HG02610 (cell line): ENCODE measurements at regions not wholly inside any gene's neighbourhood (a gene's known extent, or its start where the extent isn't known, plus 50 kb on each side); places are given as distances from the start of the nearest gene placed in this dataset.
"Not testable (repeated sequence)": the region's sequence is repeated elsewhere in the genome, so short reads cannot be mapped to it uniquely, and the experiment has no call there.

Source experiments
- ATAC-seq: cut with Tn5 transposase; IDR thresholded peaks from one replicate; pipeline ENCODE4 v1.9.1; 2021; ENCODE audit warnings: mild to moderate bottlenecking, moderate library complexity; ENCODE audit not compliant: unreplicated experiment

DNA sequence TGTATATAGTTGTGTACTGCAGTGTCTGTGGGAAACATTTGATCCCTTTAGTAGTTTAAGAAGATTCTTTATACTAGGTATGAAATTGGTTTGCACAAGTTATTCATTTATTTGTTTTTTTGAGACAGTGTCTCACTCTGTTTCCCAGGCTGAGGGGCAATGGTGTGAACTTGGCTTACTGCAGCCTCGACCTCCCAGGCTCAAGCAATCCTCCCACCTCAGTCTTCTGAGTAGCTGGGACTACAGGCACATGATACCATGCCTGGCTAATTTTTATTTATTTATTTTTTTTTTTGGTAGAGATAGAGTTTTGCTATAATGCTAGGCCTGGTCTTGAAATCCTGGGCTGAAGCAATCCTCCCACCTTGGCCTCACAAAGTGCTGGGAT lies 209.4 kb downstream of the RASSF9 start:
- ATAC-seq: no peak

DNA sequence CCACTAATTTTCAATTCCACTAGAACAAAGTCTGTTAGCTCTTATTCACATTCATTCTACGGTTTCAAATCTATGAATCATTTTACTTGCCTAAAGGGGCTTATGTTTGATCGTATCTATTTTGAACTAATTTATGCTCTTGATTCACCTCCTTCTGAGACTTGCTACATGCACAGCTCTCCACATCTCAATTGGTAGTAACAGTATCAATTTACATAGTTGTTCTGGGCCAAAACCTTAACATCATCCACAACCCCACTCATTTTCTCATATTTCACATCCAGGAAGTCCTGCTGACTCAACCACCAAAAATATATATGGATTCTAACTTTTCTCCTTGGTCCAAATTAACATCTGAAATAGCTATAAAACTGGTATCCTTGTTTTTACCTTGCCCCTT lies 208.6 kb downstream of the RASSF9 start:
- ATAC-seq: no peak

DNA sequence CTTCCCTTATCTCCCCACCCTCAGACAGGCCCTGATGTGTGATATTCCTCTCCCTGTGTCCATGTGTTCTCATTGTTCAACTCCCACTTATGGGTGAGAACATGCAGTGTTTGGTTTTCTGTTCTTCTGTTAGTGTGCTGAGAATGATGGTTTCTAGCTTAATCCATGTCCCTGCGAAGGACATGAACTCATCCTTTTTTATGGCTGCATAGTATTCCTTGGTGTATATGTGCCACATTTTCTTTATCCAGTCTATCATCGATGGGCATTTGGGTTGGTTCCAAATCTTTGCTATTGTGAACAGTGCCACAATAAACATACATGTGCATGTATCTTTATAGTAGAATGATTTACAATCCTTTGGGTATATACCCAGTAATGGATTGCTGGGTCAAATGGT lies 207.6 kb downstream of the RASSF9 start:
- not testable (repeated sequence) for ATAC-seq

DNA sequence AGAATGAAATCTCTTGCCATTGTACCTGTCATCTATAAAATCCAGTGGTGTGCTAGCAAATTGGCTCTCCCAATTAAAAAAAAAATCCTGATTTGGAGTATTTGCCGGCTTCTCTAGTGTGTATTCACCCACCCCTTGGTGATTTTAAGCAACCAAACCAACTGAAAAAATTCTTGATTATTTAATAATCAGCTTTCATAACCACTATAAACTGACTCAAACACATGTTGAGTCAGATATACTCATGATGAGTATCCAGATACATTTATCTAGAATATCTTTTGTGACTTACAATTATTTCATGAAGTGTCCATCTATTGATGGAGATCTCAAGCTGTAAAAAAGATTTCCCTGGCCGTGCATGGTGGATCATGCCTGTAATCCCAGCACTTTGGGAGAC lies 205.4 kb downstream of the RASSF9 start:
- ATAC-seq: no peak

DNA sequence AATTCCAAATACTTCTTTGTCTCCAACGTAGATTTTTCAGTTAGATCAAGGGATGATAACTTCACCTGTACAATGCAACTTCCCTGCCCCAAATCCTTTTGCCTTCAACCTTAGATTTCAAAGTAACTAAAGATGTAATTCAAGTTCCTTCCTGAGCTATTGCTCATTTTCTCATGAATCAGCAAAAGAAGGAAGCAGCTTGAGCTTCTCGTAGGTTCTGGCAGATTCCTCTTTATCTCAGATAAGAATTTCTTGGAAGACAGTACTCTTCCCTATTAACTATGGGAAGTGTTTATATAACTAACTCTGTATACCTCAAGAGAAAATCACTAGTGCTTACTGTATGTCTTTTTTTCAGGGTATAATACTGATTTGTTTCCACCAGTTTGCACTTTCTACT lies 203.8 kb downstream of the RASSF9 start:
- no peak for ATAC-seq

DNA sequence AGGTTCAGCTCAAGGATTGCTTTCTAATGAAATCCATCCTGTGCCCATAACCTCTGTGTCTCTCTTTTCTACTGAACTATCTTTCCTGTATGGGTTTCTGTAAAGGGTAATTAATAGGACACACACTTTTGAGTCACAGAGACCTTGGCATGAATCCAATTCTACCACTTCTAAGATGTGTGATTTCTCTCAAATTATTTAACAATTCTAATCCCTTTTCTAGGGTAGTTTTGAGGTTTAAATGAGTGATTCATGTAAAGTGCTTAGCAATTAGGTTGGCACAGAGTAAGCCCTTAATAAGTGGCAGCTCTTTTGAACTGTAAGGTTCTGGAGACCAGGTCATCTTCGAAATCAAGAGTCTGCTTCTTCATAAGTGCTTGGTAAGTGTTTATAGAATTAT lies 202.7 kb downstream of the RASSF9 start:
- no peak for ATAC-seq

DNA sequence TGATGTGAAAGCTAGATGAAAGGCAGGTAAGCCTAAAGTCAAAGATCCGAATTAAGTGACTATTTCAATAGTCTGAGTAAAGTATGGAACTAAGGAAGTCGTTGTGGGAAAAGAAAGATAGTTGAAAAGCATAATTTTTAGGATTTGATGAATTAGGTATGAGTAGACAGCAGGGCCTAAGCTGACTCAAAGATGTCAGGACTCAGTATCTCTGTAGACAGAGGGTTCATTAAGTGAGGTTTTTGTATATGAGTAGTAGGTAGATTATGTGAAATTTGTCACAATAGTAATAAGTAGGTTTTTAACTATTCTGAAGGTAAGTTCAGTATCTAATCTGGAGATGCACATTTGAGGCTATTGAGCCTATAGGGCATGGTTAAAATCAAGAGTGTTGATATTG lies 196.4 kb downstream of the RASSF9 start:
- no peak for ATAC-seq

DNA sequence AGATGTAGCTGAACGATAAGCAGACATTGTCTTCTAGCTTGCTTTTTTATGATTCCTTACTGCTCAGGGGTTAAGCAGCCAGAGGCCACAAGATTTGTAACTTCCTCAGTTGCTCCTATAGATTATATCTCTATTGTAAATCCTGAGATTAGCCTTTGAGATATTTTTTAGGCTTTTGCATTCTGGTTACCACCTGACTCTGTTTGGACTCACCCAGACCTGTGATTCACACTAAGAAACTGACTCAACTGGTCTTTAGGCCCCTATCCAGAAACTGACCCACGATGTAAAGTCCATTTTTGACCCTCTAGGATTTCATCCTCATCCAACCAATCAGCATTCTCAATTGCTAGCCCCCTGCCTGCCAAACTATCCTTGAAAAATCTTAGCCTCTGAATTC lies 194.4 kb downstream of the RASSF9 start:
- ATAC-seq: no peak

DNA sequence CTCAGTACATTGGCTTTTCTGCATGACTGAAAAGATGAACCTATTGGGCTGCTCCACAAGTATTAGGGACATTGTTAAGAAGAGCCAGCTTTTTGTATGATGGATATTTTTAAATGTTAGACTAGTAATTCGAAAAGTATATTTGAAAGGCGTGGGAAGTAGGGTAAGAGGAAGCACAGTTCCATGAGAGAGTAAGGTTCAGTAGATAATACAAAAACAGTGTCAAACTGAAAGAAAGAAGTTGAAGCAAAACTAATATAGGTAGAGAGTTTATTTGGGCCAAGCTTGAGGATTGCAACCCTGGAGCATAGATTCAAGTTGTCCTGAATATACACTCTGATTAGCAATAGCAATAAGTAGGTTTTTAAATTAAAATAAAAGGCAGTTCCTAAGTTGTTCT lies 193.9 kb downstream of the RASSF9 start:
- ATAC-seq: no peak

DNA sequence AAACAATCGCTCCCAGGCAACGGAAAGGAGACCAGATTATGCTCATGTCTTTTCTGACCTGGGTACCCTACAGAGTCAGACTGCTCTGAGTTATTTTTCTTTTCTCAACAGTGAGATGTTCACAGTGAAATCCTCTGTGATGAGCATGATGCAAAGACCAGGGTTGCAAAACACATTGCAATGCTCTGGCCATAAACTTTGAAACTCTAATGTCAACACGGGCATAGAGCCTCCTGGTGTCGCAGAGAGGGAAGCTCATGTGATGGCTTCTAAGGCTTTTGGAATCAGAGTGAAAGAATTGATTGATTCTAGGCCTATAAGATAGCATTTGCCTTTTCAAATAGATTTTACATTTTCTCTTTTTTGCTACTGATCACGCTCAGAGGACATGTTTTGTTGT lies 193.4 kb downstream of the RASSF9 start:
- ATAC-seq: no peak

DNA sequence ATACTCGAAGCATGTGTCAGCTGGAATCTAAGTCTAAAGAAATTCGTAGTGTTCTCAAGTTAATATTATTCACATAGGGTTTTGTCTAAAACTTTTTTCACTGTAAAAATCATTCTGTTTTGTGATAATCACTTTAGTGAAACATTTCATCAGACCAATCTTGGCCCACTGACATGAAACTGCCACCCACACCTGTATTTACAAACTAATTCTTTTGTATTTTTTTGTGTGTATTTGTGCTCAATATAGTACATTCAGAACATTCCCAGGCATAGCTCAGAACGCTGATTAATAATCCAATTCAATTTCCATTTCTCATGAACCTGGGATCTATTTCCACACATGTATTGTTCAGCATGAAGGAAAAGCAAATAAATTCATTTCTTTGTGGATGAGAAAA lies 191.7 kb downstream of the RASSF9 start:
- no peak for ATAC-seq

DNA sequence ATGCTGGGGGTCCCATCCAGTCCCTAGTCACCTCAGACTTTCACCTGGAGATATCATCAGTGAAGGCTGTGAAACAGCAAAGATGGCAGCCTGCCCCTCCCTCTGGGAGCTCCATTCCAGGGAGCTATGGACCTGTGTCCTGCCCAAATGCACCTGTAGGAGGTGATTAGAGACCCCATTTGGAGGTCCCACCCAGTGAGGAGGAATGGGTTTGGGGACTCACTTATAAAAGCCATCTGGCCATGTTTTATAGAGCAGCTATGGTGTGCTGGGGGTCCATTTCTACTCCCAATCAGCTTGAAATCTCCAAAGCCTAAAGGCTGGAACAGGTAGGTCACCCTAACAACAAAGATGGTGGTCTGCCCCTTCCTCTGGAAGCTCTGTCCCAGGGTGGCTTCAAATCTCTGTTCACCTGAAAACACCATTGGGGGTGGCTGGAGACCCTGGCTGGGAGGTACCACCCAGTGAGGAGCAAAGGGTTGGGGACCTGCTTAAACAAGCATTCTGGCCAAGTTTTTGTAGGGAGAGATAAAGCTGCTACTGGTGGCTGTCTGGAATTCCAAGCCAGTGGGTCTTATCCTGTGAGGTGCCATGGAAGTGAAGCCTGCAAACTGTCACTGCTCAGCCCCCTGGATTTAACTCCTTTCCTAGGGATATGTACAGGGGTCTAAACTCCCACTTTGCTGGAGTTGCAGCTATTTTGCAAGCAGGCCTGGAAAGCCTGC lies 182.3 kb downstream of the RASSF9 start:
- no peak for ATAC-seq

DNA sequence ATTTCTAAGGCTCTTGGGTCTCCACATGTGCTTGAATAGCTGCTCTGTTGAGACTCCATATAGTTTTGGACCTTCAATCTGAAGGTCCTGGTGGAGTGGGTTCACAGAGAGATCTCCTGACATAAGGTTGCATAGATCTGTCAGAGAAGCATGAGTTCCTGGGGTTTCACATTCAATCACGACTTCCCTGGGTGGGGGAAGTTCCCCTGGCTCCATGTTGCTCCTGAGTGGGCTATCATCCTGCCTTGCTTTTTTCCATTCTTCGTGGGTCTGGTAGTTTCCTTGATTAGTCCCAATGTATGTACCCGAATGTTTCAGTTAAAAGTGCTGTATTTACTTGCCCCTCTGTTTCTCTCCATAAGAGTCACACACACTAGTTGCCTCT lies 181.8 kb downstream of the RASSF9 start:
- no peak for ATAC-seq

DNA sequence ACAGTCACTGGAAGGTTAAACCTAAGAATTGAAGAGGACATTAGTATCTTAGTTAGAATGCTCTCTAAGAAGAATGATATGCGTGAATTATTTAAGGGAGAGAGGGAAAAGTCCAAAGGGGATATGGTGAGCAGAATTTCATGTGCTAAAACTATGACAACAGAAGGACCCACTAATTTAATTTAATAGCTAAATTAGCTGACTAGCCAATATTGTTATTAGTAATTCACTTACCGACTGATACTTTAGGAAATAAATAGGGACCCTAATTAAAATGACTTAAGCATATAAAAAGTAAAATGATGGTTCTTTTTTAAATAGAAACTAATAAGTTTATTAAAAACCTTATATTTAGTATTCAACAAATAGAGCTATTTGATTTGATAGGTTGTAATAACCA lies 179.6 kb downstream of the RASSF9 start:
- no peak for ATAC-seq

DNA sequence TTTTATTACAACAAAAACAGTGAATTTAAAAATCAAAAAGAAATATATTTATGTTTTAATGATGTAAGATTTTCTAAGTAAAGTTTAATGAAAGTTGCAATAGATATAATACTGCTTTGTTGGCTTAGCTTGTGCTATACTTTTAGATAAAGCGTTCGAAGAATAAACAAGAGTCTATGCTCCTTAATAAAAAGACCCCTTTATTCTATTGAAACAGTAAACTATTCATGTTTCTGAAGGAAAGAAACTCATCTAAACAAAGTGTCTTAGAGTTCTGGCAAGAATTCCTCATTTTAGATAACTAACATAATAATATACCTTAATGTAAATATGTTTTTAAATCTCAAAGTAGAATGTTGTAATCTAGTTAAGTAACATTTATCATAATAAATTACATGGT lies 179.0 kb downstream of the RASSF9 start:
- no peak for ATAC-seq

DNA sequence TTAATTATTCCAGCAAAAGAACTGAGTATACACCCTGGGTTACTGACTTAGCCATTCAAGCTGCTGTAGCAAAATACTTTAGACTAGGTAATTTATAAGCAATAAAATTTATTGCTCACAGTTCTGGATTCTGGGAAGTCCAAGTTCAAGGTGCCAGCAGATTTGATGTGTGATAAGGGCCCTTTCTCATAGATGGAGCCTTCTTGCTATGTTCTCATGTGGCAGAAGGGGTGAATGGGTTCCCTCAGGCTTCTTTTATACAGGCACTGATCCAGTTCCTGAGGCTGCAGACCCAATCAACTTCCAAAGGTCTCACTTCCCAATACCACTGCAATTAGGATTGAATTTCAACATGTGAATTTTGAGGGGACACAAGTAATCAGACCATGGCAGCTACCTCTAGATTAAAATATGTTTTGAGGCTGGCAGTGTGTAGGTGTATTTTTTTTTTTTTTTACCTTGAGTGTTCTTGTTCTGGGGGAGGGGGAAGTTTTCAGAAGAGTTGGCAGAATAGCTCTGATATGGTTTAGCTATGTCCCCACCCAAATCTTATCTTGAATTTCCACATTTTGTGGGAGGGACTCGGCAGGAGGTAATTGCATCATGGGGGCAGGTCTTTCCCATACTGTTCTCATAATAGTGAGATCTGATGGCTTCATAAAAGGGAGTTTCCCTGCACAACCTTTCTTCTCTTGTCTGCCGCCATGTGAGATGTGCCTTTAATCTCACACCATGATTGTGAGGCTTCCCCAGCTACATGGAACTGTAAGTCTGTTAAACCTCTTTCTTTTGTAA lies 178.2 kb downstream of the RASSF9 start:
- no peak for ATAC-seq

DNA sequence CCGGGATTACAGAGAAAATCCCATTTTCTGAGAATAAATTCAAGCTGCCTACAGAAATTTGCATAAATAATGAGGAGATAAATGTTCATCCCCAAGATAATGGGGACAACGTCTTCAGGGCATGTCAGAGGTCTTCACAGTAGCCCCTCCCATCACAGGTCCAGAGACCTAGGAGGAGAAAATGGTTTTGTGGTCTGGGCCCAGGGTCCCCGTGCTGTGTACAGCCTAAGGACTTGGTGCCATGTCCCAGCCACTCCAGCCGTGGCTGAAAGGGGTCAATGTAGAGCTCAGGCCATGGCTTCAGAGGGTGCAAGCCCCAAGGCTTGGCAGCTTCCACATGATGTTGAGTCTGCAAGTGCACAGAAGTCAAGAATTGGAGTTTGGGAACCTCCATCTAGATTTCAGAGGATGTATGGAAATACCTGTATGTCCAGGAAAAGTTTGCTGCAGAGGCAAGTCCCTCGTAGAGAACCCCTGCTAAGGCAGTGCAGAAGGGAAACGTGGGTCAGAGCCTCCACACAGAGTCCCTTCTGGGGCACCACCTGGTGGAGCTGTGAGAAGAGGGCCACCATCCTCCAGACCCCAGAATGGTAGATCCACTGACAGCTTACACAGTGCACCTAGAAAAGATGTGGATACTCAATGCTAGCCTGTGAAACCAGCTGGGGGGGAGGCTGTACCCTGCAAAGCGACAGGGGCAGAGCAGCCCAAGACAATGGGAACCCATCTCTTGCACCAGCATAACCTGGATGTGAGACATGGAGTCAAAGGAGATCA lies 176.3 kb downstream of the RASSF9 start:
- ATAC-seq: no peak

DNA sequence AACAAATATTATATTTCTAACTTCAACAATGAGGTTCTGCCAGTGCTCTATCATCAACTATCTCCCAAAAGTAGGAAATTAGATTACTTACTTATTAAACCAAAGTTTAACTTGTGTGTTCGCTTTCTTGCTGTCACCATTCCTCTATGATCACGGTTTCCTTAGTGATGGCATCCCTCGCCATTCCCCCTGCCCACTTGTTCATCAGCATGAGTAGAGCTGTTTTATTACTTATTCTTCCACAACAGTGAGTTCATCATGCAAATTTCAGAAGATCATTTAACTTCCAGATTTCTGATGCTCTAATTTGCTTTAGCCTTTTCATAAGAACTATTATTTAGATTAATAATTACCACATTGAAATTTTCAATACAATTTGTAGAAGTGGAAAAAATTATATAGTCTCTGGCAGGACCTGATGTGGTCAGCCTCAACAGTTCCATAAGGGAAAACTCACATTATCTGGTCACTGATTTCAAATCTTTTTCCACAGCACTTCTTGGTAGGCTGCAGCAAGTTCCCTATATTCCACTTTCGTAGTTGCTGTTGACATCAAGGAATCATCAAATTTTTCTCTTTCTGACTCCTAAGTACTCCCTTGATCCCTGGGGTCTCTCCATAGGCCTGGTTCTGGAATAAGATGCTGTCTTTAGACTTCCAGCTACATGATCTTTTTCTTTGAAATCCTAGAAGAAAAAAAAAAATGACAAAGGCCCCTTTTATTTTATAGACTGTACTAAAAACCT lies 174.6 kb downstream of the RASSF9 start:
- no peak for ATAC-seq

DNA sequence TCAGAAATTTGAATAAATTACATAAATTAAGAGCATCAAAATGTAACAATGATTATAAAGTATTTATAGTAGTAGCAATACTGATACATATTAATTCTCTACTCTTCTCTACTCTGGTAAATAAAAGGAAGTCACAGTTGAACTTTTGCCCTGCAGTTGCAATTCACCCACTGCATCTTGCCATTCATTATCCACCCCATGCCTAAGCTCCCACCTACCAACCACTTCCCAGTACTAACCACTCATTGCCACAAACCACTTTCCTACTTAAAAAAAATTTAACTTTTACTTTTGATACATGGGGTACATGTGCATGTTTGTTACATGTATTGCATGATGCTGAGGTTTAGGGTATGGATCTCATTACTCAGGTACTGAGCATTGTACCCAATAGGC lies 174.0 kb downstream of the RASSF9 start:
- no peak for ATAC-seq

DNA sequence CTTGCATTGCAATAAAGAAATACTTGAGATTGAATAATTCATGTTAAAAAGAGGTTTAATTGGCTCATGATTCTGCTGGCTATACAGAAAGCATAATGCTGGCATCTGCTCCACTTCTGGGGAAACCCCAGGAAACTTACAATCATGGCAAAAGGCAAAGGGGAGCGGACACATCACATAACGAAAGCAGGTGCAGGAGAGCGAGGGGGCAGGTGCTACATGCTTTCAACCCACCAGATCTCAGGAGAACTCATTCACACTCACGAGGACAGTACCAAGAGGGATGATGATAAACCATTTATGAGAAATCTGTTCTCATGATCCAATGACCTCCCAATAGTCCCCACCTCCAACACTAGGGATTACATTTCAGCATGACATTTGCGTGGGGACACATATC lies 172.6 kb downstream of the RASSF9 start:
- no peak for ATAC-seq

DNA sequence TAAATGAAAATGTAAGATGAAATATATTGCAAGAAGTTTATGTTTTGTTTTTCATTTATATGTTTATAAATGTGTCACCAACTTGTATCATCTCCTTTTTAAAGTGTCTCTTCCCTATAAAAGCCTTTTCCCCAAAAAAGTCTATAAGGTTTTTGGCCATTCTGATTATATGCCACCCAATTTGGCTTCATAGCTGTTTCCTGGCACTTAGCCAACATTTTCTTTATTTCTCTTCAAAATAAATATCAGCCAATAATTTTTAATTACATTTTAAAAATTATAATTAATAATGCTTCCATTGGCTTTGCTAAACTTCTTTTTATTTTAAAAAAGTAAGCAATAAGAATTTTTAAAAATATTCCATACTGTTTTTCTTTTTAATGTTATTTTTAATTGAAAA lies 171.8 kb downstream of the RASSF9 start:
- no peak for ATAC-seq
